ENCODE measurements at regions not wholly inside any gene's neighbourhood (a gene's known extent, or its start where the extent isn't known, plus 50 kb on each side); places are given as distances from the start of the nearest gene placed in this dataset.
A peak's percentile ranks its signal among the peaks of the same experiment; 100 is the strongest.

- Histone ChIP-seq H3K4me3 (ENCODE audit: low read depth, low read length, poor library complexity, severe bottlenecking) (no peak overlapping the region), H3K27ac (ENCODE audit: low read depth, low read length, poor library complexity, severe bottlenecking) (no peak overlapping the region), H4K20me1 (ENCODE audit: insufficient read depth, low read length) (no peaks in the 10 kb centered on the region), H2AFZ (ENCODE audit: low read length) (no peak overlapping the region), H3K36me3 (ENCODE audit: insufficient read depth, low read length) (no peaks in the 10 kb centered on the region), H3K9me2 (ENCODE audit: insufficient read depth, low read length) (no peaks in the 10 kb centered on the region), H3K79me2 (ENCODE audit: insufficient read depth, low read depth, low read length) (no peaks in the 10 kb centered on the region), H3K4me2 (ENCODE audit: low read length) (no peak overlapping the region), H3K4me1 (ENCODE audit: insufficient read depth, low read length, poor library complexity, severe bottlenecking) (no peaks in the 10 kb centered on the region), H3K9me3 (ENCODE audit: low read length) (no peaks in the 10 kb centered on the region)
- CTCF ChIA-PET (ENCODE audit: unreplicated experiment) = no interaction called here
- BruUV-seq (replicated peaks) = no TSS peak
- TF ChIP-seq EZH2phosphoT487 (IDR thresholded peaks at IDR 0.05; ENCODE audit: borderline replicate concordance, low read depth, low read length) (no peak), CTCF (conservative IDR thresholded peaks at IDR 0.05; ENCODE audit: low read length) (no peak)
- peak; percentile 6 for DNase-seq (ENCODE audit: low spot score)
- intact Hi-C loops (cut with micrococcal nuclease; ENCODE audit: unreplicated experiment) = no loop called here
- POLR2A ChIA-PET = no interaction called here
These were observed 199.4 kb upstream of the NPVF start for GRCh38 chr7:25427721-25428120.

GRCh38 chr7:25429731-25430130 lies 201.4 kb upstream of the NPVF start:
- Histone ChIP-seq H3K4me1 (ENCODE audit: insufficient read depth, low read length, poor library complexity, severe bottlenecking) (no peaks in the 10 kb centered on the region), H3K9me3 (ENCODE audit: low read length) (no peaks in the 10 kb centered on the region), H2AFZ (ENCODE audit: low read length) (no peak overlapping the region), H3K4me3 (ENCODE audit: low read depth, low read length, poor library complexity, severe bottlenecking) (no peak overlapping the region), H3K79me2 (ENCODE audit: insufficient read depth, low read depth, low read length) (no peaks in the 10 kb centered on the region), H3K27ac (ENCODE audit: low read depth, low read length, poor library complexity, severe bottlenecking) (no peak overlapping the region), H3K9me2 (ENCODE audit: insufficient read depth, low read length) (no peaks in the 10 kb centered on the region), H3K4me2 (ENCODE audit: low read length) (no peak overlapping the region), H4K20me1 (ENCODE audit: insufficient read depth, low read length) (no peaks in the 10 kb centered on the region), H3K36me3 (ENCODE audit: insufficient read depth, low read length) (no peaks in the 10 kb centered on the region)
- DNase-seq (ENCODE audit: low spot score) = no peak
- intact Hi-C loops (cut with micrococcal nuclease; ENCODE audit: unreplicated experiment) = no loop called here
- ChIA-PET CTCF (ENCODE audit: unreplicated experiment) (no interaction called here), POLR2A (no interaction called here)
- BruUV-seq (replicated peaks) = no TSS peak
- TF ChIP-seq CTCF (conservative IDR thresholded peaks at IDR 0.05; ENCODE audit: low read length) (no peak), EZH2phosphoT487 (IDR thresholded peaks at IDR 0.05; ENCODE audit: borderline replicate concordance, low read depth, low read length) (no peak)

- no peaks in the 10 kb centered on the region for H4K20me1 ChIP-seq (ENCODE audit: insufficient read depth, low read length)
- no peaks in the 10 kb centered on the region for H3K9me3 ChIP-seq (ENCODE audit: low read length)
- no peaks in the 10 kb centered on the region for H3K9me2 ChIP-seq (ENCODE audit: insufficient read depth, low read length)
- H3K4me1 ChIP-seq (ENCODE audit: insufficient read depth, low read length, poor library complexity, severe bottlenecking) = no peaks in the 10 kb centered on the region
- no peaks in the 10 kb centered on the region for H3K36me3 ChIP-seq (ENCODE audit: insufficient read depth, low read length)
- H3K4me2 ChIP-seq (ENCODE audit: low read length) = no peak overlapping the region
- no peak overlapping the region for H2AFZ ChIP-seq (ENCODE audit: low read length)
- no TSS peak for BruUV-seq (replicated peaks)
- intact Hi-C loops (cut with micrococcal nuclease; ENCODE audit: unreplicated experiment) = no loop called here
- no peak for DNase-seq (ENCODE audit: low spot score)
- POLR2A ChIA-PET = no interaction called here
- TF ChIP-seq EZH2phosphoT487 (IDR thresholded peaks at IDR 0.05; ENCODE audit: borderline replicate concordance, low read depth, low read length) = no peak
- no peak for TF ChIP-seq CTCF (conservative IDR thresholded peaks at IDR 0.05; ENCODE audit: low read length)
- CTCF ChIA-PET (ENCODE audit: unreplicated experiment) = no interaction called here
- no peak overlapping the region for H3K4me3 ChIP-seq (ENCODE audit: low read depth, low read length, poor library complexity, severe bottlenecking)
- no peaks in the 10 kb centered on the region for H3K79me2 ChIP-seq (ENCODE audit: insufficient read depth, low read depth, low read length)
- H3K27ac ChIP-seq (ENCODE audit: low read depth, low read length, poor library complexity, severe bottlenecking) = no peak overlapping the region
These were observed 202.1 kb upstream of the NPVF start for GRCh38 chr7:25430200-25430931.

Measured in OCI-LY7 (cell line).